Smooth muscle cell (in vitro differentiated cells): ENCODE measurements at regions not wholly inside any gene's neighbourhood (a gene's known extent, or its start where the extent isn't known, plus 50 kb on each side); places are given as distances from the start of the nearest gene placed in this dataset.
"Not testable (repeated sequence)": the region's sequence is repeated elsewhere in the genome, so short reads cannot be mapped to it uniquely, and the experiment has no call there.

ENCODE experiments used
- DNase-seq: peaks from one replicate; lab custom pipeline; 2025; ENCODE audit not compliant: unreplicated experiment; lab: John Stamatoyannopoulos, UW
- H2AFZ ChIP-seq: fragments of 200-600 bp; sonication (generic); 2 replicates; pipeline ENCODE4 v1.6.0; 2016; ENCODE audit warnings: antibody characterized with exemption, low read depth, mild to moderate bottlenecking
- H3F3A ChIP-seq: fragments of 200-600 bp; sonication (generic); 2 replicates; pipeline ENCODE4 v1.6.0; 2017; ENCODE audit warnings: antibody characterized with exemption, low read depth
- H3K27ac ChIP-seq: fragments of 200-600 bp; sonication (generic); 2 replicates; pipeline ENCODE4 v1.5.1; 2016; ENCODE audit warnings: low read depth, mild to moderate bottlenecking
- H3K27me3 ChIP-seq: fragments of 200-600 bp; sonication (generic); 2 replicates; pipeline ENCODE4 v1.6.1; 2016; ENCODE audit warnings: low read depth, mild to moderate bottlenecking
- H3K36me3 ChIP-seq: fragments of 200-600 bp; sonication (generic); 2 replicates; pipeline ENCODE4 v1.5.1; 2016; ENCODE audit warnings: low read depth
- H3K4me1 ChIP-seq: fragments of 200-600 bp; sonication (generic); 2 replicates; pipeline ENCODE4 v1.5.1; 2016; ENCODE audit warnings: low read depth
- H3K4me2 ChIP-seq: fragments of 200-600 bp; sonication (generic); 2 replicates; pipeline ENCODE4 v1.6.0; 2016; ENCODE audit warnings: mild to moderate bottlenecking
- H3K4me3 ChIP-seq: fragments of 200-600 bp; sonication (generic); 2 replicates; pipeline ENCODE4 v1.5.1; 2016; ENCODE audit warnings: mild to moderate bottlenecking
- H3K79me2 ChIP-seq: fragments of 200-600 bp; sonication (generic); 2 replicates; pipeline ENCODE4 v1.6.0; 2016; ENCODE audit warnings: low read depth, mild to moderate bottlenecking
- H3K9ac ChIP-seq: fragments of 200-600 bp; sonication (generic); 2 replicates; pipeline ENCODE4 v1.6.0; 2016; ENCODE audit warnings: low read depth
- H3K9me3 ChIP-seq: fragments of 200-600 bp; sonication (generic); replicated peaks from 2 replicates; pipeline ENCODE4 v1.5.1; 2016; ENCODE audit warnings: low read depth
- H4K20me1 ChIP-seq: fragments of 200-600 bp; sonication (generic); 2 replicates; pipeline ENCODE4 v1.6.0; 2016; ENCODE audit warnings: low read depth
- WGBS: methylation state at CpG from one replicate; pipeline ENCODE4 v1.1.7; 2016; ENCODE audit warnings: low lambda C conversion rate; 5-methylcytosine and 5-hydroxymethylcytosine counted together
- TF ChIP-seq, protein P1 (sequence below): fragments of 200-600 bp; sonication (generic); IDR thresholded peaks from 2 replicates; pipeline ENCODE4 v1.5.1; 2017; ENCODE audit warnings: borderline replicate concordance, mild to moderate bottlenecking, antibody characterized with exemption; ENCODE audit not compliant: insufficient read depth, poor library complexity, severe bottlenecking

- WGBS = 71% methylated on average over 7 of the region's 7 CpGs
Observed at GRCh38 chr17:31733326-31733725, 125.7 kb downstream of the COPRS start.

DNA sequence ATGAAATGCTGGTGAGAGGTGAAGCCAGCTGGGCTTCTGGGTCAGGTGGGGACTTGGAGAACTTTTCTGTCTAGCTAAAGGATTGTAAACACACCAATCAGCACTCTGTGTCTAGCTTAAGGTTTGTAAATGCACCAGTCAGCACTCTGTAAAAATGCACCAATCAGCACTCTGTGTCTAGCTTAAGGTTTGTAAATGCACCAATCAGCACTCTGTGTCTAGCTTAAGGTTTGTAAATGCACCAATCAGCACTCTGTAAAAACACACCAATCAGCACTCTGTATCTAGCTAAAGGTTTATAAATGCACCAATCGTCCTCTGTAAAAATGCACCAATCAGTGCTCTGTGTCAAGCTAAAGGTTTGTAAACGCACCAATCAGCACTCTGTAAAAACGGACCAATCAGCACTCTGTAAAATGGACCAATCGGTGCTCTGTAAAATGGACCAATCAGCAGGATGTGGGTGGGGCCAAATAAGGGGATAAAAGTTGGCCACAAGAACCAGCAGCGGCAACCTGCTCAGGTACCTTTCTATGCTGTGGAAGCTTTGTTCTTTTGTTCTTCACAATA, 127.4 kb downstream of the COPRS start:
- DNase-seq, H2AFZ ChIP-seq, H3K4me1 ChIP-seq, H3K27me3 ChIP-seq, H4K20me1 ChIP-seq, H3K4me3 ChIP-seq, H3K36me3 ChIP-seq, H3K4me2 ChIP-seq, H3F3A ChIP-seq, H3K9me3 ChIP-seq, H3K9ac ChIP-seq, H3K79me2 ChIP-seq, H3K27ac ChIP-seq: not testable (repeated sequence)
- 91% methylated on average over 5 of the region's 5 CpGs for WGBS

More at GRCh38 chr17:31733326-31733725, 125.7 kb downstream of the COPRS start:
- Histone ChIP-seq H2AFZ (no peak overlapping the region), H3K4me2 (no peak overlapping the region), H3K79me2 (no peaks in the 10 kb centered on the region), H3K4me3 (no peak overlapping the region), H3K27ac (no peak overlapping the region), H3F3A (no peaks in the 10 kb centered on the region), H3K9ac (no peak overlapping the region), H3K4me1 (no peaks in the 10 kb centered on the region), H4K20me1 (no peaks in the 10 kb centered on the region), H3K36me3 (no peaks in the 10 kb centered on the region), H3K27me3 (no peaks in the 10 kb centered on the region), H3K9me3 (no peaks in the 10 kb centered on the region)
- TF ChIP-seq, protein P1, sequence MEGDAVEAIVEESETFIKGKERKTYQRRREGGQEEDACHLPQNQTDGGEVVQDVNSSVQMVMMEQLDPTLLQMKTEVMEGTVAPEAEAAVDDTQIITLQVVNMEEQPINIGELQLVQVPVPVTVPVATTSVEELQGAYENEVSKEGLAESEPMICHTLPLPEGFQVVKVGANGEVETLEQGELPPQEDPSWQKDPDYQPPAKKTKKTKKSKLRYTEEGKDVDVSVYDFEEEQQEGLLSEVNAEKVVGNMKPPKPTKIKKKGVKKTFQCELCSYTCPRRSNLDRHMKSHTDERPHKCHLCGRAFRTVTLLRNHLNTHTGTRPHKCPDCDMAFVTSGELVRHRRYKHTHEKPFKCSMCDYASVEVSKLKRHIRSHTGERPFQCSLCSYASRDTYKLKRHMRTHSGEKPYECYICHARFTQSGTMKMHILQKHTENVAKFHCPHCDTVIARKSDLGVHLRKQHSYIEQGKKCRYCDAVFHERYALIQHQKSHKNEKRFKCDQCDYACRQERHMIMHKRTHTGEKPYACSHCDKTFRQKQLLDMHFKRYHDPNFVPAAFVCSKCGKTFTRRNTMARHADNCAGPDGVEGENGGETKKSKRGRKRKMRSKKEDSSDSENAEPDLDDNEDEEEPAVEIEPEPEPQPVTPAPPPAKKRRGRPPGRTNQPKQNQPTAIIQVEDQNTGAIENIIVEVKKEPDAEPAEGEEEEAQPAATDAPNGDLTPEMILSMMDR = no peak
- no peak for DNase-seq

GRCh38 chr17:31731118-31731517, 127.9 kb downstream of the COPRS start:
- TF ChIP-seq, protein P1 = no peak

GRCh38 chr17:31726980-31727427, 132.0 kb downstream of the COPRS start:
- Histone ChIP-seq H3K79me2 (no peaks in the 10 kb centered on the region), H3K9ac (no peak overlapping the region), H3K4me1 (peaks cover 5% of the 10 kb centered on the region), H3F3A (peaks cover 9% of the 10 kb centered on the region), H2AFZ (no peak overlapping the region), H3K27me3 (no peaks in the 10 kb centered on the region), H3K27ac (peak overlapping the region; percentile 44), H4K20me1 (no peaks in the 10 kb centered on the region), H3K36me3 (no peaks in the 10 kb centered on the region), H3K9me3 (no peaks in the 10 kb centered on the region), H3K4me2 (no peak overlapping the region), H3K4me3 (no peak overlapping the region)
- TF ChIP-seq, protein P1 = no peak
- DNase-seq = no peak
- 56% methylated on average over 4 of the region's 4 CpGs for WGBS

More at GRCh38 chr17:31731118-31731517, 127.9 kb downstream of the COPRS start:
- Histone ChIP-seq H3K27ac (no peak overlapping the region), H3K4me1 (no peaks in the 10 kb centered on the region), H3K9me3 (no peaks in the 10 kb centered on the region), H3K27me3 (no peaks in the 10 kb centered on the region), H3K4me2 (no peak overlapping the region), H3F3A (no peaks in the 10 kb centered on the region), H2AFZ (no peak overlapping the region), H3K79me2 (no peaks in the 10 kb centered on the region), H3K9ac (no peak overlapping the region), H4K20me1 (no peaks in the 10 kb centered on the region), H3K36me3 (no peaks in the 10 kb centered on the region), H3K4me3 (no peak overlapping the region)
- no peak for DNase-seq
- 95% methylated on average over 3 of the region's 3 CpGs for WGBS
